ENCODE measurements at regions not wholly inside any gene's neighbourhood (a gene's known extent, or its start where the extent isn't known, plus 50 kb on each side); places are given as distances from the start of the nearest gene placed in this dataset.

- TF ChIP-seq, protein P1, sequence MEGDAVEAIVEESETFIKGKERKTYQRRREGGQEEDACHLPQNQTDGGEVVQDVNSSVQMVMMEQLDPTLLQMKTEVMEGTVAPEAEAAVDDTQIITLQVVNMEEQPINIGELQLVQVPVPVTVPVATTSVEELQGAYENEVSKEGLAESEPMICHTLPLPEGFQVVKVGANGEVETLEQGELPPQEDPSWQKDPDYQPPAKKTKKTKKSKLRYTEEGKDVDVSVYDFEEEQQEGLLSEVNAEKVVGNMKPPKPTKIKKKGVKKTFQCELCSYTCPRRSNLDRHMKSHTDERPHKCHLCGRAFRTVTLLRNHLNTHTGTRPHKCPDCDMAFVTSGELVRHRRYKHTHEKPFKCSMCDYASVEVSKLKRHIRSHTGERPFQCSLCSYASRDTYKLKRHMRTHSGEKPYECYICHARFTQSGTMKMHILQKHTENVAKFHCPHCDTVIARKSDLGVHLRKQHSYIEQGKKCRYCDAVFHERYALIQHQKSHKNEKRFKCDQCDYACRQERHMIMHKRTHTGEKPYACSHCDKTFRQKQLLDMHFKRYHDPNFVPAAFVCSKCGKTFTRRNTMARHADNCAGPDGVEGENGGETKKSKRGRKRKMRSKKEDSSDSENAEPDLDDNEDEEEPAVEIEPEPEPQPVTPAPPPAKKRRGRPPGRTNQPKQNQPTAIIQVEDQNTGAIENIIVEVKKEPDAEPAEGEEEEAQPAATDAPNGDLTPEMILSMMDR (IDR thresholded peaks at IDR 0.05; ENCODE audit: low read depth, low read length), result no peak
- H3K4me3 ChIP-seq (replicated peaks in 1 of 2; ENCODE audit: low read depth in 2 of 2, low read length in 2 of 2), result no peak overlapping the region
- DNase-seq (ENCODE audit: low read depth in 2 of 2), result no peak
Measured at GRCh38 chr9:87111010-87111409, 163.7 kb upstream of the GAS1 start.

DNA sequence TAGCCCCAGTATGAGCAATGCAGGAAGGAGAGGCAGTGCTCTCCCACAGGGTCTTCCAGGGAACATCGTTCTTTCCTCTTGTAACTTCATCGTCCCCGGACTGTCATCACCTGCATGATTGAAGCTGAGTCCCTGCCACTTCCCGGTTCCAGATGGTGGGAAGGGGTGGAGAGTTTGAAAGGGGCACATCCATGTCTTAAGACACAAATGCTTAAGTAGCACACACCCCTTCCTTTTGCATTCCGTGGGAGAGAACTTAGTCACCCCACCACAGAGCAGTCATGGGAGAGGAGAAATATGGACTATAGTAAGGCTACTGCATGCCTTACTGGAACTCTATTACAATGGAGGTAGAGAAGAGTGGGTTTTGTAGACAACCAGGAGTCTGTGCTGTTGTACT is 165.3 kb upstream of the GAS1 start:
- peak; percentile 63 to 75 for DNase-seq (ENCODE audit: low read depth in 2 of 2)
- TF ChIP-seq, protein P1 (IDR thresholded peaks at IDR 0.05; ENCODE audit: low read depth, low read length), result no peak
- no peak overlapping the region for H3K4me3 ChIP-seq (replicated peaks in 1 of 2; ENCODE audit: low read depth in 2 of 2, low read length in 2 of 2)

- no peak overlapping the region for H3K4me3 ChIP-seq (replicated peaks in 1 of 2; ENCODE audit: low read depth in 2 of 2, low read length in 2 of 2)
- no peak for DNase-seq (ENCODE audit: low read depth in 2 of 2)
- TF ChIP-seq, protein P1 (IDR thresholded peaks at IDR 0.05; ENCODE audit: low read depth, low read length), result no peak
Measured at GRCh38 chr9:87113874-87114273, 166.6 kb upstream of the GAS1 start.

DNA sequence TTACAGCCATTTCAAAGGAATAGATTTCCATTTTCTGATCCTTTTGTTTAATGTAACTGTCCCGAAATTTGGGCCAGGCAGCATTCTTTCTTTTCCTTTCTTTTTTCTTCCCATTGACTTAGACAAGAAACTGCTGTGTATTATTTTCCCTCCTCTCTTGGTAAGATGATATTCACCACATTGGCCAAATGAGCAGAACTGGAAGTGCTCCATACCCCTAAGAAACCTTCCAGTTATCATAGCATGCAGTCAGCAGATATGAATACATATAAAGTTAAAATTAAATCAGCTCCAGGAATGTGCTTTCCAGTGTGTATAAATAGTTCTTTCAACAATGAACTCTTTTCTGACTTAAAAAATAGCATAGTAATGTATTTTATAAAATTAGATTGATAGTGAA is 168.5 kb upstream of the GAS1 start:
- TF ChIP-seq, protein P1 (IDR thresholded peaks at IDR 0.05; ENCODE audit: low read depth, low read length), result no peak
- no peak overlapping the region for H3K4me3 ChIP-seq (replicated peaks in 1 of 2; ENCODE audit: low read depth in 2 of 2, low read length in 2 of 2)
- DNase-seq (ENCODE audit: low read depth in 2 of 2), result peak in 1 of 2 donors; percentile 82

DNA sequence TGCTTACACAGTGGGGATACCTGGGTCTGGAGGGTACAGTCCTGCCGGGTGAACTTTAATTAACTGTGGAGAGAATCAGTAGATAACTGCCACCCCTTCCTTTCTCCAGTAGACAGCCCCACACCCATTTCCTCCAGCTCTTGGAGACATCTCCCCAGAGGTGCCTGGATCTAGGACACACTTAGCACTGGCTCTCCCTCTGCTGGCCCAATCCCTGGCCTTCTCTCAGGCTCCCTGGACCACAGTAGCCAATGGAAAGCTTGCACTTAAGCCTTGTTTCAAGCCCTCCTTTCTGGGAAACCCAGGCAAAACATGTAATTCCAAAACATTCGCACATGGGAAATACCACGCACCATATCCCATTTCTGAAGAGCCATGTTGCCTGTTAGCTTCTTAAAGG is 169.2 kb upstream of the GAS1 start:
- TF ChIP-seq, protein P1 (IDR thresholded peaks at IDR 0.05; ENCODE audit: low read depth, low read length), result no peak
- no peak for DNase-seq (ENCODE audit: low read depth in 2 of 2)
- no peak overlapping the region for H3K4me3 ChIP-seq (replicated peaks in 1 of 2; ENCODE audit: low read depth in 2 of 2, low read length in 2 of 2)

- TF ChIP-seq, protein P1 (IDR thresholded peaks at IDR 0.05; ENCODE audit: low read depth, low read length), result no peak
- H3K4me3 ChIP-seq (replicated peaks in 1 of 2; ENCODE audit: low read depth in 2 of 2, low read length in 2 of 2), result no peak overlapping the region
- DNase-seq (ENCODE audit: low read depth in 2 of 2), result no peak
Measured at GRCh38 chr9:87118594-87118993, 171.3 kb upstream of the GAS1 start.

DNA sequence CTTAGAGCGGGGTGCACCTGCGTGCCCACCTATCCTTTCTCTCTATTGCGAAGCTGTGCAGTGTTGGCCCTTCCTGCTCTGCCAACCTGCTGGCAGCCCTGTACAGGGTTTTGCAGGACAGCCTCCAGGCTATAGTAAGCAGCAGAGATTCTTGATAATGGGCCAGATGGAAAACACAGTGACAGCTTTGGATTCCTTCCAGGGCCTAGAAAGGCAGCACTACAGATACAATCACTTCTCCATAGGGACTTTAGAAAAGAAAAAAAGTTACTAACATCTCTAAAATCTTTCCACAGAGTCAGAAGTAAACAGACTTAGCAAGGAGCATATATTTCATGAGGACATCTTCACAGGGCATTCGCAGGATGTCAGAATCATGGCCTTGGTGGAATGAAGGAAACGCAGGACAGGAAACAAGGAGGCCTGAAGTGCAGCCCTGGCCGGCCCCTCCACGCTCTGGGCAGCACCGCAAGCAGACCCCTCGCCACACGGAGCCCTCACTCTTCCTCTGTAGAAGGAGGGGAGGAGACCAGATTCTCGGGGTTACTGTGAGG is 172.1 kb upstream of the GAS1 start:
- no peak overlapping the region for H3K4me3 ChIP-seq (replicated peaks in 1 of 2; ENCODE audit: low read depth in 2 of 2, low read length in 2 of 2)
- DNase-seq (ENCODE audit: low read depth in 2 of 2), result peak; percentile 89 to 96
- TF ChIP-seq, protein P1 (IDR thresholded peaks at IDR 0.05; ENCODE audit: low read depth, low read length), result no peak
